Gastroesophageal sphincter (tissue), 4 donors: ENCODE measurements at regions not wholly inside any gene's neighbourhood (a gene's known extent, or its start where the extent isn't known, plus 50 kb on each side); places are given as distances from the start of the nearest gene placed in this dataset.

Source experiments
- ATAC-seq: fragments of 150-250 bp; one replicate; pipeline ENCODE4 v1.9.1; 2016; ENCODE audit warnings: mild to moderate bottlenecking, moderate library complexity
- H3K27ac ChIP-seq, 4 donors: fragments of 200-600 bp; sonication (generic) in 3 of 4; 1 replicate in 3 of 4; 2 replicates in 1 of 4; pipeline ENCODE4 v1.5.1; 2016 to 2019
- H3K27me3 ChIP-seq: fragments of 200-600 bp; sonication (generic); one replicate; pipeline ENCODE4 v1.5.1; 2019
- H3K36me3 ChIP-seq, 2 donors: fragments of 200-600 bp; sonication (generic); one replicate each; pipeline ENCODE4 v1.5.1; 2019; ENCODE audit warnings: control low read depth in 1 of 2
- H3K4me1 ChIP-seq, 3 donors: fragments of 200-600 bp; sonication (generic); 1 replicate in 2 of 3; 2 replicates in 1 of 3; pipeline ENCODE4 v1.5.1; 2016 to 2019; ENCODE audit warnings: control low read depth in 2 of 3
- H3K4me3 ChIP-seq, 2 donors: fragments of 200-600 bp; sonication (generic); one replicate each; pipeline ENCODE4 v1.5.1; 2019; ENCODE audit warnings: mild to moderate bottlenecking in 1 of 2, moderate library complexity in 1 of 2
- H3K9me3 ChIP-seq, 3 donors: fragments of 200-600 bp; sonication (generic); one replicate each; pipeline ENCODE4 v1.5.1; 2017 to 2019; ENCODE audit warnings: control low read depth in 2 of 3
- EP300 ChIP-seq: sonication (generic); formaldehyde crosslinking; IDR thresholded peaks from one replicate; pipeline ENCODE4 v1.6.1; 2017; ENCODE audit warnings: antibody characterized with exemption, mild to moderate bottlenecking
- POLR2A ChIP-seq, 2 donors: fragments of 450-650 bp; IDR thresholded peaks; one replicate each; pipeline ENCODE4 v1.6.1; 2017; ENCODE audit warnings: antibody characterized with exemption in 2 of 2, mild to moderate bottlenecking in 2 of 2, moderate library complexity in 1 of 2
- POLR2AphosphoS5 ChIP-seq: sonication (generic); formaldehyde crosslinking; IDR thresholded peaks from one replicate; pipeline ENCODE4 v1.6.1; 2017; ENCODE audit warnings: antibody characterized with exemption
- WGBS, 2 donors: methylation state at CpG; one replicate each; pipeline ENCODE4 v1.1.5; 2018; ENCODE audit warnings: low coverage in 1 of 2; 5-methylcytosine and 5-hydroxymethylcytosine counted together
- TF ChIP-seq, protein P1 (sequence below), 4 experiments: fragments of 200-600 bp in 2 of 4; fragments of 450-650 bp in 2 of 4; sonication (generic) in 1 of 4; IDR thresholded peaks; one replicate each; pipeline ENCODE4 v1.5.1; 2017 to 2019; ENCODE audit warnings: antibody characterized with exemption in 4 of 4, mild to moderate bottlenecking in 2 of 4, moderate library complexity in 2 of 4

GRCh38 chrX:150225266-150225665 is 137.9 kb upstream of the MAMLD1 start:
- TF ChIP-seq POLR2AphosphoS5 (no peak), POLR2A (IDR thresholded peaks at IDR 0.05) (no peak), EP300 (no peak)
- TF ChIP-seq, protein P1, sequence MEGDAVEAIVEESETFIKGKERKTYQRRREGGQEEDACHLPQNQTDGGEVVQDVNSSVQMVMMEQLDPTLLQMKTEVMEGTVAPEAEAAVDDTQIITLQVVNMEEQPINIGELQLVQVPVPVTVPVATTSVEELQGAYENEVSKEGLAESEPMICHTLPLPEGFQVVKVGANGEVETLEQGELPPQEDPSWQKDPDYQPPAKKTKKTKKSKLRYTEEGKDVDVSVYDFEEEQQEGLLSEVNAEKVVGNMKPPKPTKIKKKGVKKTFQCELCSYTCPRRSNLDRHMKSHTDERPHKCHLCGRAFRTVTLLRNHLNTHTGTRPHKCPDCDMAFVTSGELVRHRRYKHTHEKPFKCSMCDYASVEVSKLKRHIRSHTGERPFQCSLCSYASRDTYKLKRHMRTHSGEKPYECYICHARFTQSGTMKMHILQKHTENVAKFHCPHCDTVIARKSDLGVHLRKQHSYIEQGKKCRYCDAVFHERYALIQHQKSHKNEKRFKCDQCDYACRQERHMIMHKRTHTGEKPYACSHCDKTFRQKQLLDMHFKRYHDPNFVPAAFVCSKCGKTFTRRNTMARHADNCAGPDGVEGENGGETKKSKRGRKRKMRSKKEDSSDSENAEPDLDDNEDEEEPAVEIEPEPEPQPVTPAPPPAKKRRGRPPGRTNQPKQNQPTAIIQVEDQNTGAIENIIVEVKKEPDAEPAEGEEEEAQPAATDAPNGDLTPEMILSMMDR (IDR thresholded peaks at IDR 0.05) = no peak
- Histone ChIP-seq H3K9me3 (no peaks in the 10 kb centered on the region), H3K4me1 (no peaks in the 10 kb centered on the region), H3K36me3 (no peaks in the 10 kb centered on the region), H3K27me3 (no peaks in the 10 kb centered on the region), H3K27ac (no peak overlapping the region), H3K4me3 (no peak overlapping the region)
- no peak for ATAC-seq
- WGBS, 2 donors = no CpG with 5 or more reads among the region's 3 CpGs

DNA sequence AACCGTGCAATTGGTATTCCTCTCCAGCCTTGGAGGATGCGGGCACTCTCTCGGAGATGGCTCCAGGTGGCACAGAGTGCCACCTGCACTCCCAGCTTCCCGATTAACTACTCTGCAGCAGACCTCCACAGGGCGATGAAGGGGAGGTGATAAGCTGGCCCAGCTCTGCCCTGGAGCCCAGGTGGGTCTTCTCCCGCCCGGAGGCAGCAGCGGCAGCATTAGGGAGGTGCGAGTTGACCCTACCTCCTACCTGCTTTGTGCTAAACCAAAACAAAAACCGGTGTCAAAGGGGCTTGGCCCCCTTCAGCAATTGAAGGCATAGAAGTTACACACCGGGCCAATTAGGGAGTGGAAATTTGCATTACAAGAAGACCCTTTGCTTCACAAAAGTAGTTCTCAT is 137.4 kb upstream of the MAMLD1 start:
- 65% methylated on average over 8 of the region's 11 CpGs; no CpG with 5 or more reads in 1 of the 2 donors for WGBS, 2 donors
- H3K4me1 ChIP-seq = no peaks in the 10 kb centered on the region
- TF ChIP-seq POLR2A (IDR thresholded peaks at IDR 0.05) (no peak), POLR2AphosphoS5 (no peak), EP300 (no peak)
- TF ChIP-seq, protein P1 (IDR thresholded peaks at IDR 0.05) = no peak
- H3K27ac ChIP-seq = no peak overlapping the region
- H3K27me3 ChIP-seq = no peaks in the 10 kb centered on the region
- no peak for ATAC-seq
- H3K36me3 ChIP-seq = no peaks in the 10 kb centered on the region
- H3K9me3 ChIP-seq = no peaks in the 10 kb centered on the region
- no peak overlapping the region for H3K4me3 ChIP-seq

- Histone ChIP-seq H3K9me3 (no peaks in the 10 kb centered on the region), H3K4me1 (no peaks in the 10 kb centered on the region), H3K27me3 (no peaks in the 10 kb centered on the region), H3K4me3 (no peak overlapping the region), H3K27ac (no peak overlapping the region), H3K36me3 (no peaks in the 10 kb centered on the region)
- 81 to 100% methylated on average over 2 to 9 of the region's 9 CpGs for WGBS, 2 donors
- TF ChIP-seq, protein P1 (IDR thresholded peaks at IDR 0.05) = no peak
- TF ChIP-seq EP300 (no peak), POLR2AphosphoS5 (no peak), POLR2A (IDR thresholded peaks at IDR 0.05) (no peak)
- no peak for ATAC-seq
Observed at GRCh38 chrX:150226223-150226965, 136.7 kb upstream of the MAMLD1 start.

- no peaks in the 10 kb centered on the region for H3K4me1 ChIP-seq
- H3K4me3 ChIP-seq = no peak overlapping the region
- H3K9me3 ChIP-seq = no peaks in the 10 kb centered on the region
- H3K27ac ChIP-seq = no peak overlapping the region
- no peaks in the 10 kb centered on the region for H3K36me3 ChIP-seq
- no peak for ATAC-seq
- WGBS, 2 donors = 55% methylated on average over 4 of the region's 7 CpGs; no CpG with 5 or more reads in 1 of the 2 donors
- TF ChIP-seq POLR2AphosphoS5 = no peak
- no peak for TF ChIP-seq POLR2A (IDR thresholded peaks at IDR 0.05)
- TF ChIP-seq EP300 = no peak
- TF ChIP-seq, protein P1 (IDR thresholded peaks at IDR 0.05) = no peak
- no peaks in the 10 kb centered on the region for H3K27me3 ChIP-seq
Observed at GRCh38 chrX:150227321-150227860, 135.7 kb upstream of the MAMLD1 start.

DNA sequence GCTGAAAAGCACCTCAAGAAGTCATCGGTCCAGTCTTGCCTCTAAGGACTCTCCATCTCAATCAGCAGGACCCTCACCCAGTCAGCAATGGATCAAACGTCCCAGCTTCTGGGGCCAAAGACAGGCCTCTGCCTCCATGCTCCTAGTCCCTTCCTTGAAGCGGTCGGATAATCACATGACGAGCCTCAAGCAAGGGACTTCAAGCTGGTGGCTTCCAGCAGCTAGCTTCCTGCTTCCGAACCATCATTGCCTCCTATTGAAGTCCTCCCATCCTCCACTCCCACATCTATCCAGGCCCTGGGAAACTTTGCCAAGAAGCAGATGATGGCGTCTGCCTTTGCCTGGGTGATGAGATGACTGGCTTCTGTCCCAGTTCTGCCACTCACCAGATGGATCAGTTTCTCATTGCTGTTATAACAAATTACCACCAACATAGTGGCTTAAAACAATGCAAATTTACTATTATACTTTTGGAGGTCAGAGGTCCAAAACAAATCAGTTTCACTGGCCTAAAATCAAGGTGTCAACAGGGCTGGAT is 135.2 kb upstream of the MAMLD1 start:
- Histone ChIP-seq H3K4me3 (no peak overlapping the region), H3K4me1 (no peaks in the 10 kb centered on the region), H3K36me3 (no peaks in the 10 kb centered on the region), H3K9me3 (no peaks in the 10 kb centered on the region), H3K27me3 (no peaks in the 10 kb centered on the region), H3K27ac (no peak overlapping the region)
- WGBS, 2 donors = 63 to 79% methylated on average over 2 of the region's 7 CpGs
- no peak for TF ChIP-seq EP300
- TF ChIP-seq, protein P1 (IDR thresholded peaks at IDR 0.05) = no peak
- TF ChIP-seq POLR2AphosphoS5 = no peak
- no peak for TF ChIP-seq POLR2A (IDR thresholded peaks at IDR 0.05)
- ATAC-seq = no peak
